Gastroesophageal sphincter (tissue), 4 donors: ENCODE measurements at regions not wholly inside any gene's neighbourhood (a gene's known extent, or its start where the extent isn't known, plus 50 kb on each side); places are given as distances from the start of the nearest gene placed in this dataset.
A peak's percentile ranks its signal among the peaks of the same experiment; 100 is the strongest.

Source experiments
- ATAC-seq: fragments of 150-250 bp; one replicate; pipeline ENCODE4 v1.9.1; 2016; ENCODE audit warnings: mild to moderate bottlenecking, moderate library complexity
- H3K27ac ChIP-seq, 4 donors: fragments of 200-600 bp; sonication (generic) in 3 of 4; 1 replicate in 3 of 4; 2 replicates in 1 of 4; pipeline ENCODE4 v1.5.1; 2016 to 2019
- H3K27me3 ChIP-seq: fragments of 200-600 bp; sonication (generic); one replicate; pipeline ENCODE4 v1.5.1; 2019
- H3K36me3 ChIP-seq, 2 donors: fragments of 200-600 bp; sonication (generic); one replicate each; pipeline ENCODE4 v1.5.1; 2019; ENCODE audit warnings: control low read depth in 1 of 2
- H3K4me1 ChIP-seq, 3 donors: fragments of 200-600 bp; sonication (generic); 1 replicate in 2 of 3; 2 replicates in 1 of 3; pipeline ENCODE4 v1.5.1; 2016 to 2019; ENCODE audit warnings: control low read depth in 2 of 3
- H3K4me3 ChIP-seq, 2 donors: fragments of 200-600 bp; sonication (generic); one replicate each; pipeline ENCODE4 v1.5.1; 2019; ENCODE audit warnings: mild to moderate bottlenecking in 1 of 2, moderate library complexity in 1 of 2
- H3K9me3 ChIP-seq, 3 donors: fragments of 200-600 bp; sonication (generic); one replicate each; pipeline ENCODE4 v1.5.1; 2017 to 2019; ENCODE audit warnings: control low read depth in 2 of 3
- EP300 ChIP-seq: sonication (generic); formaldehyde crosslinking; IDR thresholded peaks from one replicate; pipeline ENCODE4 v1.6.1; 2017; ENCODE audit warnings: antibody characterized with exemption, mild to moderate bottlenecking
- POLR2A ChIP-seq, 2 donors: fragments of 450-650 bp; IDR thresholded peaks; one replicate each; pipeline ENCODE4 v1.6.1; 2017; ENCODE audit warnings: antibody characterized with exemption in 2 of 2, mild to moderate bottlenecking in 2 of 2, moderate library complexity in 1 of 2
- POLR2AphosphoS5 ChIP-seq: sonication (generic); formaldehyde crosslinking; IDR thresholded peaks from one replicate; pipeline ENCODE4 v1.6.1; 2017; ENCODE audit warnings: antibody characterized with exemption
- WGBS, 2 donors: methylation state at CpG; one replicate each; pipeline ENCODE4 v1.1.5; 2018; ENCODE audit warnings: low coverage in 1 of 2; 5-methylcytosine and 5-hydroxymethylcytosine counted together
- TF ChIP-seq, protein P1 (sequence below), 4 experiments: fragments of 200-600 bp in 2 of 4; fragments of 450-650 bp in 2 of 4; sonication (generic) in 1 of 4; IDR thresholded peaks; one replicate each; pipeline ENCODE4 v1.5.1; 2017 to 2019; ENCODE audit warnings: antibody characterized with exemption in 4 of 4, mild to moderate bottlenecking in 2 of 4, moderate library complexity in 2 of 4

DNA sequence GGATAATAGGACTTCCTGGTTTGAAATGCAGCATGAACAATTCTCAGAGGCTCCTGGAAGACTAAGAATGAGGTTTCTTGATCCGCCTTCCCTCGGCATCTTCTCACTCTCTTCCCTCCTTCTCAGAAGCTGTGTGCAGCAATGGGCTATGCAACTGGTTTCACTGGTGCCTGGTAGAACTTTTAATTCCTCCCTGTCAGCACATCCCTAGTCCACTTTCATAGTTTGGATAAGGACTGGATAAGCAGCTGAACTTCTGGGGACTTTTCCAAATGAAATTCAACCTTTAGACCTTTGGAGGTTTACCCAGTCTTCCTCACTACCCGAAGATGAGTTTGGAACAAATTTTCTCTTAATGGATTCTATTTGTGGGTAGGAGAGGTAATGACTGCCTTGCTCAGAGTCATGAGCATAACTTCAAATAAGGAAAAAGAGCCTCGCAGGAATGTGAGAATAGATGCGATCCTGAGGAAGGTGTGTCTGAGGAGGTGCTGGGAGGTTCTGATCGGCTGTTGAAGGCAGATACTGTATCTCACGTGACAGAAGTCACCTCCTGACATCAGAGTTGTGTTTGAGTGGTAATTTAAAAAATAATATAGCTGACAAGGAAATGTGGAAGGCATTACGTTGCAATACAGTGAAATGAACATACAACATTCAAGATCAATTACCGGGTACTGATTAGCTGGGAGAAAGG is 56.0 kb upstream of the HAND2 start:
- Histone ChIP-seq H3K4me3 (no peak overlapping the region), H3K9me3 (no peaks in the 10 kb centered on the region), H3K36me3 (no peaks in the 10 kb centered on the region), H3K27me3 (no peaks in the 10 kb centered on the region), H3K27ac (peak overlapping the region; percentile 41 to 59 (median 50)), H3K4me1 (peaks cover 4 to 34% (median 5%) of the 10 kb centered on the region in 3 donors)
- 34 to 47% methylated on average over 9 of the region's 9 CpGs for WGBS, 2 donors
- no peak for ATAC-seq
- TF ChIP-seq POLR2A (IDR thresholded peaks at IDR 0.05) (no peak), POLR2AphosphoS5 (no peak)

DNA sequence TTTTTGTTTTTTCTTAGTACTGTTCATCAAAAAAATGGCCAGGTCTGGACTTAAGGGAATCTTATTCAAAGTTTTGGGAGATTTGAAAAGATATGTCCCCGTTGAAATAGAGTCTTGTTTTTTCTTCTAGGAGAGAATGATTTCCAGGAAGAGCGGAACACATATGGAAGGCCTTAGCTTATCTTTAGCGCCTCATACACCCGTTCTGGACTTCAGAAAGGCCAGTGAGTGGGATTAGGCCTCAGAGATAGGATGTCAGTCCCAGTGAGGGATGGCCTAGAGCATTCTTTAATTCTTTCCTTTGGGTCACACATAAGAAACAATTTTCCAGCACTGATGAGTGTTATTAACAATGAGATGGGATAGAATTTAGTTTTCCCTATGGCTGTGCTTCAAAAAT is 54.5 kb upstream of the HAND2 start:
- Histone ChIP-seq H3K27me3 (no peaks in the 10 kb centered on the region), H3K36me3 (no peaks in the 10 kb centered on the region), H3K9me3 (no peaks in the 10 kb centered on the region), H3K4me1 (peaks cover 4 to 34% (median 5%) of the 10 kb centered on the region in 3 donors), H3K27ac (peak overlapping the region in 1 of 4 donors; percentile 0), H3K4me3 (no peak overlapping the region)
- WGBS, 2 donors = 56 to 78% methylated on average over 2 to 4 of the region's 4 CpGs
- no peak for TF ChIP-seq POLR2AphosphoS5
- TF ChIP-seq EP300 = no peak
- TF ChIP-seq, protein P1, sequence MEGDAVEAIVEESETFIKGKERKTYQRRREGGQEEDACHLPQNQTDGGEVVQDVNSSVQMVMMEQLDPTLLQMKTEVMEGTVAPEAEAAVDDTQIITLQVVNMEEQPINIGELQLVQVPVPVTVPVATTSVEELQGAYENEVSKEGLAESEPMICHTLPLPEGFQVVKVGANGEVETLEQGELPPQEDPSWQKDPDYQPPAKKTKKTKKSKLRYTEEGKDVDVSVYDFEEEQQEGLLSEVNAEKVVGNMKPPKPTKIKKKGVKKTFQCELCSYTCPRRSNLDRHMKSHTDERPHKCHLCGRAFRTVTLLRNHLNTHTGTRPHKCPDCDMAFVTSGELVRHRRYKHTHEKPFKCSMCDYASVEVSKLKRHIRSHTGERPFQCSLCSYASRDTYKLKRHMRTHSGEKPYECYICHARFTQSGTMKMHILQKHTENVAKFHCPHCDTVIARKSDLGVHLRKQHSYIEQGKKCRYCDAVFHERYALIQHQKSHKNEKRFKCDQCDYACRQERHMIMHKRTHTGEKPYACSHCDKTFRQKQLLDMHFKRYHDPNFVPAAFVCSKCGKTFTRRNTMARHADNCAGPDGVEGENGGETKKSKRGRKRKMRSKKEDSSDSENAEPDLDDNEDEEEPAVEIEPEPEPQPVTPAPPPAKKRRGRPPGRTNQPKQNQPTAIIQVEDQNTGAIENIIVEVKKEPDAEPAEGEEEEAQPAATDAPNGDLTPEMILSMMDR (IDR thresholded peaks at IDR 0.05) = no peak
- TF ChIP-seq POLR2A (IDR thresholded peaks at IDR 0.05) = no peak
- no peak for ATAC-seq
